PC-3 (cell line): ENCODE measurements at regions not wholly inside any gene's neighbourhood (a gene's known extent, or its start where the extent isn't known, plus 50 kb on each side); places are given as distances from the start of the nearest gene placed in this dataset.

ENCODE experiments used
- ATAC-seq: fragments of 200-7000 bp; cut with Tn5 transposase; 2 replicates; pipeline ENCODE4 v1.9.1; 2020; ENCODE audit warnings: mild to moderate bottlenecking, moderate library complexity
- BruUV-seq: library from RNA; stranded (reverse); fragments of 400-500 nt; replicated peaks from 2 replicates; lab custom pipeline; 2021; lab: Mats Ljungman, UMichigan
- CTCF ChIA-PET: fragments of 300-600 bp; sonication (Branson Sonifier 250); formaldehyde crosslinking; loops from one replicate; lab custom pipeline; 2022; ENCODE audit warnings: antibody characterized with exemption; lab: Charles Lee
- POLR2A ChIA-PET: fragments of 300-600 bp; sonication (Branson Sonifier 250); formaldehyde crosslinking; loops from one replicate; lab custom pipeline; 2022; ENCODE audit warnings: antibody characterized with exemption; ENCODE audit not compliant: unreplicated experiment; lab: Charles Lee
- DNase-seq: peaks from one replicate; pipeline ENCODE4 v3.0.0-alpha.2; 2015
- H2AFZ ChIP-seq: fragments of 300-600 bp; sonication (generic); 2 replicates; pipeline ENCODE4 v1.6.0; 2016; ENCODE audit warnings: antibody characterized with exemption, low read length
- H3F3A ChIP-seq: fragments of 300-600 bp; sonication (generic); one replicate; pipeline ENCODE4 v1.6.0; 2017; ENCODE audit warnings: antibody characterized with exemption, low read length, control low read depth, mild to moderate bottlenecking; ENCODE audit not compliant: unreplicated experiment
- H3K27ac ChIP-seq: fragments of 300-600 bp; sonication (generic); 2 replicates; pipeline ENCODE4 v1.5.1; 2016; ENCODE audit warnings: mild to moderate bottlenecking, low read length
- H3K27me3 ChIP-seq: fragments of 300-600 bp; sonication (generic); 2 replicates; pipeline ENCODE4 v1.6.1; 2016; ENCODE audit warnings: low read length, mixed read lengths
- H3K36me3 ChIP-seq: fragments of 300-600 bp; sonication (generic); 2 replicates; pipeline ENCODE4 v1.6.1; 2016; ENCODE audit warnings: low read depth, mixed run types, low read length, mixed read lengths
- H3K4me1 ChIP-seq: fragments of 300-600 bp; sonication (generic); 2 replicates; pipeline ENCODE4 v1.5.1; 2016; ENCODE audit warnings: low read length; ENCODE audit not compliant: insufficient read depth
- H3K4me2 ChIP-seq: fragments of 300-600 bp; sonication (generic); 2 replicates; pipeline ENCODE4 v1.6.0; 2016; ENCODE audit warnings: low read length
- H3K4me3 ChIP-seq: fragments of 300-600 bp; sonication (generic); 2 replicates; pipeline ENCODE4 v1.5.1; 2016; ENCODE audit warnings: mild to moderate bottlenecking, low read length, mixed read lengths
- H3K79me2 ChIP-seq: fragments of 300-600 bp; sonication (generic); 2 replicates; pipeline ENCODE4 v1.6.1; 2017; ENCODE audit warnings: low read length, mixed read lengths
- H3K9ac ChIP-seq: fragments of 300-600 bp; sonication (generic); 2 replicates; pipeline ENCODE4 v1.6.0; 2016; ENCODE audit warnings: mild to moderate bottlenecking, low read length
- H3K9me2 ChIP-seq: fragments of 300-600 bp; sonication (generic); replicated peaks from 2 replicates; pipeline ENCODE4 v1.6.1; 2016; ENCODE audit warnings: mixed run types, low read length, mixed read lengths
- H3K9me3 ChIP-seq: fragments of 300-600 bp; sonication (generic); 2 replicates; pipeline ENCODE4 v1.6.1; 2016; ENCODE audit warnings: low read length, mixed read lengths
- H4K20me1 ChIP-seq: fragments of 300-600 bp; sonication (generic); 2 replicates; pipeline ENCODE4 v1.6.1; 2016; ENCODE audit warnings: low read length, mixed read lengths
- EZH2 ChIP-seq: fragments of 300-600 bp; sonication (generic); IDR thresholded peaks from one replicate; pipeline ENCODE4 v1.6.1; 2017; ENCODE audit warnings: antibody characterized with exemption, mild to moderate bottlenecking, low read length; ENCODE audit not compliant: unreplicated experiment
- EZH2phosphoT487 ChIP-seq: fragments of 300-600 bp; sonication (generic); IDR thresholded peaks from 2 replicates; pipeline ENCODE4 v1.6.1; 2018; ENCODE audit warnings: mild to moderate bottlenecking, antibody characterized with exemption, low read length, borderline replicate concordance
- intact Hi-C: fragments of 100-400 bp; cut with micrococcal nuclease; formaldehyde crosslinking; loops from 2 replicates; pipeline ENCODE4 v1.9.0; 2023
- TF ChIP-seq, protein P1 (sequence below): fragments of 300-600 bp; sonication (generic); conservative IDR thresholded peaks from 2 replicates; pipeline ENCODE4 v1.5.1; 2017; ENCODE audit warnings: antibody characterized with exemption, low read depth, mild to moderate bottlenecking, low read length

DNA sequence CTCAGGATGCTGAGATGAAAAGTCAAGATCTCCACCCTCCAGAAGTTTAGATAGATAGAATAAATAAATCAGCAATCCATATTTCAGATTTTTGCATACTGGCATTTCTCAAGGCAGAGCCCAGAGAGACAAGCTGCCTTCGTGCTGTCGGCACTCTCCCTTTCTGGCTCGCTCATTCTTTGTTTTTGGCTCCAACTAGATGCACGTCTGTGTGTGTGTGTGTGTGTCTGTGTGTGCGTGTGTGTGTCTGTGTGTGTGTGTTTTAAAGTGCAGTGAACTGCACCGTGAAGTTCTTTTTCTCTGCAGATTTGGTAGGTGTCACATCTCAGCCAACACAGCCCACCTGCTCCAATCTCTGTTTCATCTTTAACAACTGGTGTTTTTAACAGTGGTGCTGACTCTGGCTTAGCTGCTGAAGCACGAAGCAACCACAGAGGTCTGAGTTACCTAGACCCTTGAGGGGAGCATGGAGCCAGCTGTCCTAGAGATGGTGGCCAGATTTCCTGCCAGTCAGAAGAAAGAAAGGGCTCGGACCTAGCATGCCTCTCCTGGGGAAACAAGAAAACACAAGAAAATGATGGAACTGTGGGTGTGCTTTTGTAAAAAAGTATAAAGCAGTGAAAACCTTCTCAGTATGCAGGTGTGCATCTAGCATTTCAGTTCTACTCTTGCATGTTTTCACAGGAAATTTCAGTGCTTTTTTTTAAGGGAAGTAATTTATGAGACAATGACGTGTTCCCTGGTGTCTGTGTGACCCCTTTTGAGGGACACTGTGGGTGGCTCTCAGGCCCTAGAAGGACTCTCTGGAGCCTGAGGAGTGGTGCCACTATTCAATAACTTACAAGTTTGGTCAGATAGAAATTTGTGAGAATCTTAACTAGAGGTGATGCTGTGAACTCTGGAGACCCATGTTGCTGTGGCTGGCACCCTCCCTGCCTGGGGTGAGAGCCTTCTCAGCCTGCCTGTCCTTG lies 364.3 kb downstream of the RNF144A start:
- ATAC-seq (no peak), DNase-seq (no peak)
- Histone ChIP-seq H3K4me2 (no peak overlapping the region), H3K36me3 (no peaks in the 10 kb centered on the region), H3F3A (no peaks in the 10 kb centered on the region), H3K9me3 (no peaks in the 10 kb centered on the region), H2AFZ (no peak overlapping the region), H4K20me1 (no peaks in the 10 kb centered on the region), H3K4me1 (no peaks in the 10 kb centered on the region), H3K27me3 (peaks cover 9% of the 10 kb centered on the region), H3K27ac (no peak overlapping the region), H3K79me2 (no peaks in the 10 kb centered on the region), H3K9ac (no peak overlapping the region), H3K9me2 (no peaks in the 10 kb centered on the region), H3K4me3 (no peak overlapping the region)
- intact Hi-C loops = no loop called here
- no TSS peak for BruUV-seq
- TF ChIP-seq EZH2phosphoT487 (no peak), EZH2 (no peak)
- TF ChIP-seq, protein P1, sequence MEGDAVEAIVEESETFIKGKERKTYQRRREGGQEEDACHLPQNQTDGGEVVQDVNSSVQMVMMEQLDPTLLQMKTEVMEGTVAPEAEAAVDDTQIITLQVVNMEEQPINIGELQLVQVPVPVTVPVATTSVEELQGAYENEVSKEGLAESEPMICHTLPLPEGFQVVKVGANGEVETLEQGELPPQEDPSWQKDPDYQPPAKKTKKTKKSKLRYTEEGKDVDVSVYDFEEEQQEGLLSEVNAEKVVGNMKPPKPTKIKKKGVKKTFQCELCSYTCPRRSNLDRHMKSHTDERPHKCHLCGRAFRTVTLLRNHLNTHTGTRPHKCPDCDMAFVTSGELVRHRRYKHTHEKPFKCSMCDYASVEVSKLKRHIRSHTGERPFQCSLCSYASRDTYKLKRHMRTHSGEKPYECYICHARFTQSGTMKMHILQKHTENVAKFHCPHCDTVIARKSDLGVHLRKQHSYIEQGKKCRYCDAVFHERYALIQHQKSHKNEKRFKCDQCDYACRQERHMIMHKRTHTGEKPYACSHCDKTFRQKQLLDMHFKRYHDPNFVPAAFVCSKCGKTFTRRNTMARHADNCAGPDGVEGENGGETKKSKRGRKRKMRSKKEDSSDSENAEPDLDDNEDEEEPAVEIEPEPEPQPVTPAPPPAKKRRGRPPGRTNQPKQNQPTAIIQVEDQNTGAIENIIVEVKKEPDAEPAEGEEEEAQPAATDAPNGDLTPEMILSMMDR = no peak
- ChIA-PET CTCF (no interaction called here), POLR2A (no interaction called here)

DNA sequence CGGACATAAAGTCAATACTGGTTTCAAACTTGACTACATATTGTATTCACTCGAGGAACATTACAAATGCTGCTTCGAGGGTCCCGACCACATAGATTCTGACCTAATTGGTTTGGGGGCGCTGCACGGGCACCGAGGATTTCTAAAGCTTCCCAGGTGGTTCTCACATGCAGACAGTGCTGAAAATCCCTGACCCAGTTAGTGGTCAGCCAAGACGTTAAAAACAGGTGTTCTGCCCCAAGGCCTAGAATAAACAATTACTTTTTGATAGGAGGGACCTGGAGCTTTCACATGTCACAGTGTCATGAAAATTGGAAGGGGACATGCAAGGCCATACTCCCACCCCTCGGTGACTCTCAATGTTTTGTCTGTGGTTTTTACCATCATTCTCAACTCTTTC lies 368.9 kb downstream of the RNF144A start:
- intact Hi-C loops = no loop called here
- Histone ChIP-seq H3K4me1 (no peaks in the 10 kb centered on the region), H3K36me3 (no peaks in the 10 kb centered on the region), H3F3A (no peaks in the 10 kb centered on the region), H3K27ac (no peak overlapping the region), H3K4me2 (no peak overlapping the region), H3K27me3 (no peaks in the 10 kb centered on the region), H3K9ac (no peak overlapping the region), H2AFZ (no peak overlapping the region), H4K20me1 (no peaks in the 10 kb centered on the region), H3K79me2 (no peaks in the 10 kb centered on the region), H3K4me3 (no peak overlapping the region), H3K9me2 (no peaks in the 10 kb centered on the region), H3K9me3 (no peaks in the 10 kb centered on the region)
- ATAC-seq = no peak
- no TSS peak for BruUV-seq
- ChIA-PET CTCF (no interaction called here), POLR2A (no interaction called here)
- DNase-seq = no peak
- TF ChIP-seq EZH2phosphoT487 = no peak
- TF ChIP-seq, protein P1 = no peak
- no peak for TF ChIP-seq EZH2

DNA sequence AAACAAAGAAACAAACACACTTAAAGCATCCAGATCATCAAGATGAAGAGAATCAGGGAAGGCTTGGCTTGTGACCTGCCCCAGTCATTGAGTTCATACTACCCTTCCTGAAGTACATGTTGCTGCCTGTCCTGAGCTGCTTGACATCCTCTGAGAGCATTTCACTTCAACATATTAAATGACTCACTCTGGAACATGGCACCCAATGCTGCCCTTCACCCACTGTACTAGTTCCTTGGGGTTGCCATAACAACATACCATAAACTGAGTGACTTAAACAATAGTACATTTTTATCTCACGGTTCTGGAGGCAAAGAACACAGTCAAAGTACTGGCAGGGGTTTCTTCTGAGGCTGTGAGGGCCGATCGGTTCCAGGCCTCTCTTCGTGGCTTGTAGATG lies 371.3 kb downstream of the RNF144A start:
- DNase-seq (no peak), ATAC-seq (no peak; the same call in 1 of the 2 replicates)
- Histone ChIP-seq H4K20me1 (no peaks in the 10 kb centered on the region), H3K9ac (no peak overlapping the region), H3K4me1 (no peaks in the 10 kb centered on the region), H3F3A (no peaks in the 10 kb centered on the region), H2AFZ (no peak overlapping the region), H3K27ac (no peak overlapping the region), H3K4me2 (no peak overlapping the region), H3K27me3 (no peaks in the 10 kb centered on the region), H3K9me3 (no peaks in the 10 kb centered on the region), H3K79me2 (no peaks in the 10 kb centered on the region), H3K4me3 (no peak overlapping the region), H3K36me3 (no peaks in the 10 kb centered on the region), H3K9me2 (no peaks in the 10 kb centered on the region)
- ChIA-PET POLR2A (no interaction called here), CTCF (no interaction called here)
- no peak for TF ChIP-seq EZH2
- BruUV-seq = no TSS peak
- intact Hi-C loops = no loop called here
